Fibroblast of skin of abdomen (primary cell): ENCODE measurements at regions not wholly inside any gene's neighbourhood (a gene's known extent, or its start where the extent isn't known, plus 50 kb on each side); places are given as distances from the start of the nearest gene placed in this dataset.
"Not testable (repeated sequence)": the region's sequence is repeated elsewhere in the genome, so short reads cannot be mapped to it uniquely, and the experiment has no call there.

Experiments used
- DNase-seq: peaks from one replicate; pipeline ENCODE4 v3.0.0-alpha.2; 2013

DNA sequence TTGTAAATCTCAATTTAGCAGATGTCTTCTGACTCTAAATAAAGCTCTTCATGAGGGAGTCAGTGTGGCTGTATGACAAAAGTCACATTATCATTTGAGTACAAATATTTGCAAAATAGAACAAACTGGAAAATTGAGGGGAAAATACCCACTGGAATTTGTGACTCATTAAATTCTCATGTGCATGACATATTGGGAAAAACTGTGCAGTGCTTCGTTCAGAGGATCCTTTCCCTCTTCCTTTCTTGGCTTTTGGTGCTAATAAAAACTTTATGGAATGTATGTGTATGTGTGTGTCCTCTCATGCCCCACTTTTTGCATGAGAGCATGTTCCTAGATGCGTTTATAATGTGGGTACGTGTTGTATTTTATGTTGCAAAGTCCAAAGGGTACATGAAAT, 267.8 kb downstream of the KTN1 start:
- DNase-seq, result peak; percentile 82

DNA sequence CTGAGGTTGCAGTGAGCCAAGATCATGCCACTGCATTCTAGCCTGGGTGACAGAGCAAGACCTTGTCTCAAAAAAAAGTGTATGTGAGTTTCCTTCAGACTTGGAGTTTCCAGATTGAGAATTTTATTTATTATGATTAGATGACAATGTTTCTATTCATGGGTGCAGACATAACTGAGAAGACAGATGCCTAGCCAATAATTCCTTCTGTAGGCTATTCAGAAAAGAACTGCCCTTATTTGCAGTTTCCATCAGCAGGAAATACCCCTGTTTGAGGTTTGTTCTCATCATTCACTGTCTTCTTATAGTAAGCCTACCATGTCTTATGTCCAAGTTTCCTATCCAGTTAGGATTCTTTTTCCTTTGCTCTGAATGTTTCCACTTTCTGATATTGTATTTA, 269.0 kb downstream of the KTN1 start:
- no peak for DNase-seq

DNA sequence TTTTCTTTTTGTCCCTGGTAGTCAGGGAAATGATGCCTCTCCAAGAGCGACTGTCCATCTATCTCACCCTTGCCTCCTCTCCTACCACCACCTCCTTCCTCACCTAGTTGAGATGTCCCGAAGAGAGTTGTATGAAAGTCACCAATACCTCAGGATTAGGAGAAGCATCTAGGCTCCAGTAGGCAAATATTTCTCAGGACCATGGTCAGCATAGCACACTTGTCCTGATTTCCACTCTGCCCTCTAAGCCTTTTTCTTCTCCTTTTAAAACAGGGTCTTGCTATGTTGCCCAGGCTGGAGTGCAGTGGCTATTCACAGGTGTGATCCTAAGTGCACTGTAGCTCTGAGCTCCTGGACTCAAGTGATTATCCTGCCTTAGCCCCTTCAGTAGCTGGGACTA, 268.4 kb upstream of the PELI2 start:
- DNase-seq, result no peak

DNA sequence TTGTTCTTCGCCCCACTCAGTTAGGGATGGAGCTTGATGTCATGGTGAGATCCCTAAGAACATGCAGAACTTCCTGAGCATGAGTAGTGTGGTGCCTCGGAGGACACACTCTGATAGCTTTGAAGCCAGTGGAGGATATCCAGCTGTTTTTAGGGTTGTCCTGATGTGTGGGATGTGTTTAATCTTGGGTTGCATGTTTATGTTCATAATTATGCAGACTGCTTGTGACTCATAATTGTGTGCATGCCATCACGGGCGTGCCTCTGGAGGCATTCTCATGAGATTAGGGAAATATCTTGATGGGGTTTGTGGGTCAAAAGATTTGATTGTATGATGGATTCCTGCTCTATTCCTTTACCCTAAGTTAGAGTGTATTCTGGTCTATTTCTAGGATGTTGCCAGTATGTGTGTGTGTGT, 267.4 kb upstream of the PELI2 start:
- peak; percentile 56 for DNase-seq

DNA sequence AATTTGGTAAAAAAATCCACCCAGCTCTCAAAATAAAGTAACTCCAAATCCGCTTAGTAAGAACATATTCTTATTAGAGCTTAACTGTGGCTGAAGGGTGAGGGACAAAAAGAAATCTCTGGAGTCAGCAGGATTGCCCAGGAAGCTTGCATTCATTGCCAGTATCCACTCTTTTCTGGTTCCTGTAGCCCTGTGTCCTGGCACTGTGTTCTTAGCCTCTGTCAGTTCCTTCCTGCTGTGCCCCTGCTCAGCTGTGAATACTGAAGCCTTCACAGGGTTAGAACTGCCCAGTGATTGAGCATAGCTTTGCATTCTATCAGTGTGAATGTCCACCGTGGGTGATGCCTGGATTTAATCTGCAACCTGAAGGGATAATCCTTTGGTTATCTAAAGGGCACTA, 266.9 kb upstream of the PELI2 start:
- DNase-seq, result no peak

DNA sequence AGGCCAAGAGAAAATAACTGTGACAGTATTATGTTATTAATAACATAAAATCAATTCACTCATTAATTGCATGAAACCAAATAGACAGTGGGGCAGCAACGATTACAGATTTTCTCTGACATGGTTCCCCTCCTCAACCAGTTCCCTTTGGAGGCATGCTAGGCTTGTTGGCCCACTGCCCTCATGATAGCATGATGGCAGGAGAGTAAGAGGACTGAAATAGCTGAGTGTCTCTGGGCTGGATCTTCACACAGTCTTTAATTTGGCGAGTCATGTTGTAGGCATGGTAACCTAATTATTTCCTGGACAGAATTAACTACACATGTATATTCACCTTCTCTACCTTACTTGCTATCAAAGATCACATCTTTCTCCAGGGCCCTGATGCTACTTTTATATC, 266.2 kb upstream of the PELI2 start:
- peak; percentile 30 for DNase-seq

DNA sequence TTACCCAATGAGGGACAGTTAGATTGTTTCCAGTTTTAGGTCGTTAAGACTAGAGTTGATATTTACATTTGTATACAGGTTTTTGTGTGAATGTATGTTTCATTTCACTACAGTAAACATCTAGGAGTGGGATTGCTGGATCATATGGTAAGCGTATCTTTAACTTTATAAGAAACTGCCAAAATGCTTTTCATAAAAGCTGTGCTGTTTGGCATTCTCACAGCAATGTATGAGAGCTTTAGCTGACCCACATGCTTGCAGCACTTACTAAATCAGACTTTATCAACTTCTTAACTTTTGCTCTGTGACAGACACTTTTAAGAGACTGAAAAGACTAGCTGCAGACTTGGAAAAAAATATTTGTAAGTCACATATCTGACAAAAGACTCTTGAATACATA, 262.5 kb upstream of the PELI2 start:
- DNase-seq, result no peak

DNA sequence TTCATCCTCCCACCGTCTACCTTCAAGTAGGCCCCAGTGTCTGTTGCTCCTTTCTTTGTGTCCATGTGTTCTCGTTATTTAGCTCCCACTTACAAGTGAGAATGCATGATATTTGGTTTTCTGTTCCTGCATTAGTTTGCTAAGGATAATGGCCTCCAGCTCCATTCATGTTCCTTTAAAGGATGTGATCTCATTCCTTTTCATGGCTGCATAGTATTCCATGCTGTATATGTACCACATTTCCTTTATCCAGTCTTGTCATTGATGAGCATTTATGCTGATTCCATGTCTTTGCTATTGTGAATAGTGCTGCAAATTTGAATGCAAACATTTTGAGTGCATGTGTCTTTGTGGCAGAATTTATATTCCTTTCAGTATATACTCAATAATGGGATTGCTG, 259.6 kb upstream of the PELI2 start:
- DNase-seq, result no peak

DNA sequence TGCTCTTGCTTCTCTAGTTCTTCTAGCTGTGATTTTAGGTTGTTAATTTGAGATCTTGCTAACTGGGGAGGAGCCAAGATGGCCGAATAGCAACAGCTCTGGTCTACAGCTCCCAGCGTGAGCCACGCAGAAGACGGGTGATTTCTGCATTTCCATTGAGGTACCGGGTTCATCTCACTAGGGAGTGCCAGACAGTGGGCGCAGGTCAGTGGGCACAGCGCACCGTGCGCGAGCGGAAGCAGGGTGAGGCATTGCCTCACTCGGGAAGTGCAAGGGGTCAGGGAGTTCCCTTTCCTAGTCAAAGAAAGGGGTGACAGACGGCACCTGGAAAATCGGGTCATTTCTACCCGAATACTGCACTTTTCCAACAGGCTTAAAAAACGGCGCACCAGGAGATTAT, 256.6 kb upstream of the PELI2 start:
- not testable (repeated sequence) for DNase-seq

DNA sequence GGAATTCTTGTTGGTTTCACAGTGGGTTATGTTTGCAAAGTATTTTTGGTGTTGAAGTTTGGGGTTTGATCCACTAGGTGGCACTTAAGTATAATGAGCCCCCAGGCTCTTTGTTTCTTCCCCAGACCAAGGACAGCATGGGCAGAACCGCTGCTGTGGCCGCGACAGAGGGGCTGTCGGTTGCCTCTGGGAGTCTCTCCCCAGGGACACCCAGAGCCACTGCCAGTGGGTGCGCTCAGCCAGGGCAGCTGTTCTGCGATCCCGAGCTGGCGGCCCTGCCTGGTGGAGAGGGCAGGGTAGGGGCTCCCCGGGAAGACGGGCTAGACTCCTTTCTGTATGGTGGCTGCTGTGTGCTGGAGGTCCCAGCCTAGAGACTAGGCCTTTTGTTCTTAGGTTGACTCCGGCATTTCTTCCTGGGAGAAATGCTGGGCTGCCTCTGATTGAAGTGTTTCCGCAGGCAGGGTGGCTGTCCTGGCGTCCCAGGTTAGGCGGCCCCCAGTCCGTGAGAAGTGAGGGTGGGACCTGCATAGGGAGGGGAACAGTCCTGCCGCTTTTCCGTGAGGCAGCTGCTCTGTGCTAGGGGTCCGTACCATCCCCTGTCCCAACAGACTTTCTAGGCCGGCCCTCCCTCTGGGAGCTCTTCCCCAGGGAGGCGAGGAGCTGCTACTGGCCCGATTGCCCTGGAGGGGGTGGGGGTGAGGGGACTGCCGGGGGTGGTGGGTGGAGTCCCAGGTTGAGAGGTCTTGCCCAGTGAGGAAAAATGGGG, 253.1 kb upstream of the PELI2 start:
- DNase-seq, result no peak

DNA sequence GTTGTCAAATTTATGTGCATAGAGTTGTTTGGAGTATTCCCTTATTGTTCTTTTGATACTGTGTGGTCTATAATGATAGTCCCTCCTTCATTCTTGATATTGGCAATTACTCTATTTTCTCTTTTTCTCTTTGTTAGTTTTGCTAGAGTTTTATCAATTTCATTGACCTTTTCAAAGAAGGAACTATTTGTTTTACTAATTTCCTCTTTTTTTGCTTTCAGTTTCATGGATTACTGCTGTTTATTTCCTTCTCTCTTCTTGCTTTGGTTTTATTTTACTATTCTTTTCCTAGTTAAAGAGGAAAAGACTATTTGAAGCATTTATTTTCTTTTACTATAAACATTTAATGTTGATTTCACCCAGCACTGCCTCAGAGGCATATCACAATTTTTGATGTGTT, 250.9 kb upstream of the PELI2 start:
- no peak for DNase-seq

DNA sequence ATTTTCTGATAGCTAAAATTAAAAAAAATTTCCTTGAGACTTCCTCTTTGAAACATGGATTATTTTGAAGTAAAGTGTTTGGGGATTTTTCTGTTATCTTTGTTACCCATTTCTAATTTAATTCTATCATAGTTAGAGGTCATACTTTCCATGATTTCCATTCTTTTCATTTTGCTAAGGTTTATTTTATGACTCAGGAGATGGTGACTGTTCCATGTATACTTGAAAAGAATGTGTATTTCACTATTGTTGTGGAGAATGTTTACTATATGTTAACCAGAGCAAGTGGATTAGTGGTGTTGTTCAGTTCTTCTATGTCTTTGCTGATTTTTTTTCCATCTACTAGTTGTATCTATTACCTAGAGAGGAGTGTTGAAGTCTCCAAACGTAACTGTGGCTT, 250.5 kb upstream of the PELI2 start:
- DNase-seq, result no peak

DNA sequence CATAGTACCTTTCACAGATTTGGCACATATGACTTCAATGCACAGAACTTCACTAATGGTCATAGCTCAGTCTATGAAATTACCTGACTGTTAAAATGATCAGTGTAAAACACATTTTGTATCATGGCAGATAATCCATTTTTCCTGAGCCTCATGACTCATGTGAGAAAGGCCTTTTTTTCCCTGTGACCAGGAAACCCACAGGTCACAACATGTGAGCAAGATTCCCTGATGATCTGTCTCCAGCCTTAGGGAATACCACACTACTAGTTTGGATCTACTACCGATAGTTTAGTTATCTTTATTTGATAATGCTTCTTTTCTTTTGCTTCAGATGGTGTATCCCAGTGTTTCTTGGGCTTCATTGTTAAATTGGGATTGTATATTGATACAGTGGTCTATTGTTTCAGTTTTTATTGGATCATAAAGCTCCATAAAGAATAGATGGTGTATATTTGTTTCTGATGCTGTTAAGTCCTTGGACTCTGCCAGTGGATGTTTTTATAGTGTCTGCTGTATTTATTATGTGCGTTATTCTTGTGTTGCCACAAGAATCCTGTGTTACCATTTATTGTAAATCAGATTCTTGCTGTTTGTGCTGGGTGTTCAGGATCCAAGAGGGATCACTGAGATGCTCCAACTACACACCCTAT, 248.7 kb upstream of the PELI2 start:
- no peak for DNase-seq

DNA sequence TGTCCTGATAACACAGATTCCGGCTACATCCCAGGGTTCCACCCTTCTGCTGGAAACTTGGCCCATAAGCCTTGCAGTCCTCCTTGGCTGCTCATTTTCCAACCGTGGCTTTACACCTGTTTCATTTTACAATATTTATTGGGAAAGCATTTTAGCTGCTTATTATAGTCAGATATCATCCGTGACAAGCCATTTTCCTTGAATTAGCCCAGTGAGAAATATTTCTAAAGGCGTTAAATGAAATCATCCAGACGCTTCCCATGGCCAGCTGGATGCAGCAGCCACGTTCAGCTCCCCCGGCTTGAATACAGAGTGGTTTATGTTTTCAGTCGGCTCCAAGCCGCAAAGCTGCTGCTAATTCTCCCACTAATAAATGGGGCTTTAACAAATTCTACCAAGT, 245.0 kb upstream of the PELI2 start:
- no peak for DNase-seq

DNA sequence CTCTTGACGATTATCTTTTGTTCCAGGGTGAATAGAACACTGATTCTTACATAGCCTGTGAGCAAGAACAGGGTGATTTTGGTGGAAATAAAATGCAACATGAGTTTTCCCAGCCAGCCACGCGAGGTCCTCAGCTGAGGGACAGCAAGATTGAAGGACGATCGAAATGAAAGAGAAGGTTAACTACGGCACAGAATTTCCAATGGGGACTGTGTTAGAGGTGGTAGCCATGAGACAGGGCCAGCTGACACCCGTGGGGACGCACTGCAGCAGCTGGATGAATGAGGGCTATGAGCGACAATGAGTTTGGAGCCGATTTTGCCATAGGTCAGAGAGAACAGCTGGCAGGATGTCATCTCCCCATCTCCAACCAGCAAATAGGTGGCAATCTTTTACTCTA, 243.4 kb upstream of the PELI2 start:
- DNase-seq, result no peak

DNA sequence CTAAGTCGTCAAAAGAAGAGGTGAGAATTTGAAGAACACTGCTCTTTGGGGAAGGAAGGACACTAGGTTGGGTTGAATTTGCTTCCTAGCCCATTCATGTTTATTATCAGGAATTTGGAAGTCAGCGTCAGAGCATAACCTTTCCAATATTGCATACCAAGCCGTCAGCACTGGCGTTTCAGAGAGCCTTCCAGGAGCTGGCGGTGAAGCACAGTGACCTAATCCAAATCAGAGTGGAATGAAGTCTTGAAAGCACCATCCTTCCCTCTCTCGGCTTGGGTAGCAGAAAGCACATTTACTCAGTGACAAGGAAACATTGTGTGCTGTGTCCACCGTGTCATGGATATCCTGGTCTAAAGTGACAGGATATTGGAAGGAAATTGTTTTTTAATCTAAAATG, 240.3 kb upstream of the PELI2 start:
- DNase-seq, result peak; percentile 30

DNA sequence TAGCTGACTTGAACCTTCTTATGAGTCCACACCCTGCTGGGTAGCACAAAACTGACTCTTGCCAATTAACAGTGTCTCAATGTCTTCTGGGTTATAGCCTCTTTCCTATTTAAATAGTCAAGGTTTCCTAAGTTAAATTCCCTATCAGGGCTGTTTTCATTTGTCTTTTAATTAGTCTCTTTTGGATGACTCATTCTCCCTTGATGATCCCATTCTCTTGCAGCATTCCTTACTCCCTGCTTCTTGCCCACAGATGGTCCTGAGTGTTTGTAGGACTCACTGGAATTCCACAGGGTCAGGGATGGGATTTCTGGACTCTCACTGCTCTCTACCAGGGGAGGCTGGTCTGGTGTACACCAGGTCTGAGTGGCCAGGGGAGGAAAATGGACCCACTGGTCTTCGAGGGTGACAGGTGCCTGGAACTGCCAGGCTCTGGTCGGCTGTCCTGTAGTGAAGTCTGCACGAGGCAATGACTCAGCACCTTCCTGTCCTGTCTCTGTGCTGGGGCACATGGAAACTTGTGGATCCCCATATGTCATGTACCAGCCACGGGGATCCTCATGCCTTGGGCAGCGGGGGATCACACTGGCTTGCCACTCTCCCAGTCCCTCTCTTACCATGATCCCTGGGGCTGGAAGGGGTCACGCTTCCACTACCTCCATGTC, 236.5 kb upstream of the PELI2 start:
- DNase-seq, result peak; percentile 72

DNA sequence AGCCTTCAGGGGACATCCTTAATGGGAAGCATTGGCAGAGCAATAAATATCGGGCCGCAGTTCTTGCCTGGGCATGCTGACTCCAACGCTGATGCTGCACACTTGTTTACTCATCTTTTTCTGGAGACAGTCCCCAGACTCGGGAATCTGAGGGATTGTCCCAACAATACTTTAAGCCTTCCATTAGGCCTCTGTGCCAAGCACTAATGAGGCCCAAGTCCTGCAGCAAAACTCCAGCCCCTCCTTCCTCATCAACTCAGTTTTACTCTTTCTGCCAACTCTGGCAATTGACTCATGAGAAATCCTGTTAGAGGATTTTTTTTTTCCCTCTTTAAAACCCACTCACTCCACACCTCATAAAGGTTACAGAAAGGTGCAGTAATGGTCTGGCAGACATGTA, 233.4 kb upstream of the PELI2 start:
- DNase-seq, result no peak

DNA sequence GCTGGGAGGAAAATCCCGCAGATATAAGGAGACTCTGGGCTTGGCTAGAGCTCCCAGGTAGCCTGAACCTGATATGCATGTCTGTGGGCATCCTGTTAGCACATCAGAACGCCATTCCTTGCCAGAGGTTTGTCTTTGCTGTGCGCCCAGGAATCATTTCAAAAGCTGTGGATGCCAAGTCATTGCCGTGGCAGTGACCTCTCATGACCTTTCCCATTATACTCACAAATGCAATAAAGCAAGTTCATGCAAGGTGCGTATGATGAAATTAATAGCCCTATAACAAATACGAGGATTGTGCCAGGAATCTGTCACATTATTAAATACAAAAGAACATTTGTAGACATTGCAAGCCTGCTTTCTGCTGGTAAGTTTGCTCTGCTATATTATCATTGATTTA, 229.1 kb upstream of the PELI2 start:
- DNase-seq, result no peak

DNA sequence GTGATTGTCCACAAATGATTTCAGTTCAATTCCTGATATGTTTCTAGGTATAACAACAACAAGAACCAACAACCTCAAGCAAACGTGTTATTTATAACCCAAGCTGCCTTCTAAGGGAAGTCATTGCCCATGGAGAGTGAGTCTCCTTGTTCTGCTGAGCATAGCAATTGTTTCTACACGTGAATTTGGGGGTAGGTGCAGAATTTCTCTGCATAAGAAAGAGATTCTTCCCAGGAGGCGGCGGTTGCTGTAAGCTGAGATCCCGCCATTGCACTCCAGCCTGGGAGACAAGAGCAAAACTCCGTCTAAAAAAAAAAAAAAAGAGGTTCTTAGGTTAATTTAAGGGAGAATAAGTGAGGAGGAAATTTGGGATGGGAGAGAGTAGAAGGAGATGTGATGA, 226.5 kb upstream of the PELI2 start:
- no peak for DNase-seq

DNA sequence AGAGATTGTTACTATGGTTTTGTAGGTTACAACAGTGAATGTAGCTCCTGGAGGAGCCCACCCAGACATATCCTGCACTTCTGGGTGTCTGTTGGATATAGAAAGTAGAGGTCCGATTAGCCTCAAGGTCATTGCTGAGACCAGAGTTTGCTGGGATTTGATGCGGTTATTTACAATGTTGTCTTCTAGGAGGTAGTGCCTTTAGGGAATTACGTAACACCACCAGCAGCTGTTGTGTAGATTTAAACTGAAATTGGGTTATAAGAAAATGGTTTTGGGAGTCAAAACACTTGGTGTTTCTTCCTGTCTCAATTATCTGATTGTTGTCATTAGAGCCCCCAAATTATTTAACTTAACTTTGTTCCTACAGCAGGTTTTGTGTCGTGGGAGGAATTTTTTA, 225.3 kb upstream of the PELI2 start:
- DNase-seq, result no peak

DNA sequence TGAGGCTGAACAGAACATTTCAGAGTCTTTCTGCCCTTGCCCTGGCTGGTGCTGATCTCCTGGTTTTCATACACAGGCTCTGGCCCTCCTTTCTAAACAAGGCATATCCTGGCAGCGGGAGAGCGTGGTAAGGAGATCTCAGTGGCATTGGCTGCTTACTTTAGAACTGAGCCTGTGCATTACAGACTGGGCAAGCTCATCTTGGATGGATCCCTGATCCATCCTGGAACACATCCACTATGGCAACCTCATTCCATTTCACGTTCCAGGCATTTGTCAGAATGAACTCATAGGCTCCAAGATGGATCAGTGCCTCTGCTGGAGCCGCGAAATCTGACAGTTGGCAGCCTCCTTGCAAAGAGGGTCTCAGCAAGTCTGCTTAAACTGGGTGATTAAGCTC, 224.5 kb upstream of the PELI2 start:
- no peak for DNase-seq

DNA sequence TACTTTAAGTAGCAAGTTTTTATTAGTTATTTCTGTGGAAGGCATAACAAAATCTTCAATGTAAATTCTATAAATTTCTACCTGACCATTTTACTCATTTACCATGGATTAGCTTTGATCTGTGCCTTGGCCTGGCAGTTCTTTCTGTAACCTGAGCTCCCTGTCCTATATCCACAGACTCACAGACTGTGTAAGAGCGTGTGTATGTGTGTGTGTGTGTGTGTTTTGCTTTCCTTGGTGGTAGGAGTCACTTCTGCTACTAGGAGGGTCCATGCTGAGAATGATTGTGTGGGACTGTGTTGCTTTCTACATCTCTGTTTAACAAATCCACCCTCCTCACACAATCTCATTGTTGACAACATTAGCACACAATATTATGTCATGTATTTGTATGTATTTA, 221.2 kb upstream of the PELI2 start:
- DNase-seq, result no peak

DNA sequence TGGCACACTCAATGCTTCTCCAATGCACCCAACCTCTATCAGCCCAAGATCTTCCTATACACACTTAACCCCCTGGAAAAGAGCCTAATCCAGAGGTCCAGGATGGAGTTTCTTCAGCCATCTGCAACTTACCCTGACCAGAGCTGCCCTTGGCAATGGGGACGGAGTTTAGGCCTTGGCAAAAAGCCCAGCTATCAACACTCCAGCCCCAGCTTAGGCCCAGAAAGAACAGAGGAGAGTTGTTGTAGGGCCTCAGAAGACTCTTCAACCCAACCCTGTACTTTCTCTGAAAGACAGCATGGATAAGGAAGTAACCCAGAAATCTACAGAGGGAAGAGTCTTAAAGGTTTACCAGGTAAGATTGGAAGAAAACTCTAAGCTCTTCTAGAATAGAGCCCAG, 219.3 kb upstream of the PELI2 start:
- DNase-seq, result no peak
